DMS79 (cell line): ENCODE measurements at regions not wholly inside any gene's neighbourhood (a gene's known extent, or its start where the extent isn't known, plus 50 kb on each side); places are given as distances from the start of the nearest gene placed in this dataset.
"Not testable (repeated sequence)": the region's sequence is repeated elsewhere in the genome, so short reads cannot be mapped to it uniquely, and the experiment has no call there.

Source experiments
- DNase-seq: peaks from one replicate; lab custom pipeline; 2025; lab: John Stamatoyannopoulos, UW

DNA sequence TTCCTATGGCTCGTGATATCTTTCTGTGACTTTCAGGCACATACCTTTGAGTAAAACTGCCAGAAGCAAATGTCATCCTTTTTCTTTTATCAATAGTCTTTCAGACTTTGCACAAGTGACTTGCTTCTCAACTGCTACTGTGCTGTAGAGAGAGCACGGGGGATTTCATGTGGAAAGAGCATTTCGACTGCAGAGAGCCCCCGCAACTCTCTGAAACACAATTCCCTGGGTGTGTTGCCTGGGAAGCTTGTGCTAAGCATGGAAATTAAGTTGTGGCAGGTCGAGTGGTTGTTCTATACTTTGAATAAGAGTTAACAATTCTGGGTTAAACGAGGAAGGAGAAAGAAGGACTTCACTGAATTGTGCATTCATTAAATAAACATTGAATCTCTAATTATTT is 659.1 kb downstream of the TDRD15 start:
- no peak for DNase-seq

DNA sequence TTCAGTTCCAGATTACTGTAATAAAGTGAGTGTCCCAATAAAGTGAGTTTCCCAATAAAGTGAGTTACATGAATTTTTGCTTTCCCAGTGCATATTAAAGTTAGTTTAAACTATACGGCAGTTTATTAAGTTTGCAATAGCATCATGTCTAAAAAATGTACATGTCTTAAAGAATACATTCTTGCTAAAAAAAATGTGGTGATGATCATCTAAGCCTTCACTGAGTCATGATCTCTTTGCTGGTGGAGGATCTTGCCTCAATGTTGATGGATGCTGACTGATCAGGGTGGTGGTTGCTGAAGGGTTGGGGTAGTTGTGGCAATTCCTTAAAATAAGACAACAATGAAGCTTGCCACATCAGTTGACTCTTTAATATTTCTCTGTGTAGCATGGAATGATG is 664.2 kb downstream of the TDRD15 start:
- no peak for DNase-seq

DNA sequence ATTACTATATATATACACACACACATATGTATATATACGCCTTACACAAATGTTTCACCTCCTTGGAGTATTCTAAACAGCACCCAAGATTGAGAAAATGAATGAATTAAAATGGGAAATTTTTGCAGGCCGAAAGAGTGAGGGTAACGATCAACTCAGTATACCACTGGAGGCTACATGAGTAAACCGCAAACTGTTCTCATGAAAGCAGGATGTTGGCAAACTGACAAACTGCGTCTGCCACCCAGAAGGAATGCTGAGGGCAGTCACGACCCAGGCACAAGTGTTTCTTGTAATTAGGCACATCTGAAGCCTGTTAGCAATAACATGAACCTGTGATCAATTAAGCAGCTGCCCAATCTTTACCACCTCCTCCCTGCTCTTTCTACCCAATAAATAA is 666.5 kb downstream of the TDRD15 start:
- not testable (repeated sequence) for DNase-seq

DNA sequence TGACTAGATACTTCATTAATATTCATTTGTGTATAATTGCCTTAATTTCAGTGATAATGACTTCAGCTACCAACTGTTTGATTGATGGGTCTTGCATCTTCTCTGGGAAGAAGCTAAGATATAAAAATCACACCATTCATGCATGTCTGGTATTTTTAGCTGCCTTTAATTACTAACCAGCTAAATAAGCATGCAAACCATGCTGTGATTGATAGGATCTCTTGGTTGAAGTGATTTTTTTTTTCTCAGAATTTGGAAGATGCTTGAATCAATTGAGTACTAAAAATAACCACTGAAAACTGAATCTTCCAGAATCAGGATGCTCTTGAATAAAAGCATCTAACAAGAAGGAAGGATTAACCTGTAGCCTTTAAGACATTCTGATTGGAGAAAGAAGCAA is 668.8 kb downstream of the TDRD15 start:
- no peak for DNase-seq

DNA sequence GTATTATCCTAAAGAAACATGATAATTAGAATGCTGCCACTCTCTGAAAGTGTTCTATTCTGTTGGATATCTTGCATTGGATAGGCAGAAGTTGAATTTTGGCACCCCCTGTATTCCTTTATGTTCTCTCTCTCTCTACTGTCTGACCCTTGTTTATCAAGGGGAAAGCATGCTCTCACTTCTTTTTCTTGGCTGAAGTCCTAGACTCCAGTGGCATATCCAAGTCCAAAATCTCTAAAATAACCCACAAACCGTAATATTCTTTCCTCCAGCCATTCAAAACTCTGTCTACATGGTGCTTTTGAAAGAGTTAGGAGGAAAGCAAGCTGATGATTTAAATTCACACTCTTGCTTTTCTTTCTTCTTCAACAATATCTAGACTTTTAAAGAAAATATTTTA is 669.7 kb downstream of the TDRD15 start:
- no peak for DNase-seq

DNA sequence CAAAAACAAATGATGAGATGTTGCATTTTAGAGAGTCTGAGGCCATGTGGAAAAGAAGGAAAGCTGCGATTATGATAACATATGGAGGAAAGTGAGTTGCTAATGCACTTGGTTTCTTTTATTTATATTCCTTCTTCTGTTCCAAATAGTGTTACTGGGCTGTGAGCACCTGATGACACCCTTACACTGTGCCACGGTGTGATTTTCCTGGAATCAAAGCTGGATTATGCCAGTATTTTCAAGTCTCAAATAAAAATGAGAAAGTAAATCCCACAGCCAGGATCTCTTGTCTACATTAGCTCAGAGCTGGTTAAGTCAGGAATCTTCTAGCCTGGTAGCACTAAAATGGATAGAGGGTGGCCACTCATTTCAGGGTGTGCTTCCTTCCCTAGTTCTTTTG is 670.8 kb downstream of the TDRD15 start:
- no peak for DNase-seq

DNA sequence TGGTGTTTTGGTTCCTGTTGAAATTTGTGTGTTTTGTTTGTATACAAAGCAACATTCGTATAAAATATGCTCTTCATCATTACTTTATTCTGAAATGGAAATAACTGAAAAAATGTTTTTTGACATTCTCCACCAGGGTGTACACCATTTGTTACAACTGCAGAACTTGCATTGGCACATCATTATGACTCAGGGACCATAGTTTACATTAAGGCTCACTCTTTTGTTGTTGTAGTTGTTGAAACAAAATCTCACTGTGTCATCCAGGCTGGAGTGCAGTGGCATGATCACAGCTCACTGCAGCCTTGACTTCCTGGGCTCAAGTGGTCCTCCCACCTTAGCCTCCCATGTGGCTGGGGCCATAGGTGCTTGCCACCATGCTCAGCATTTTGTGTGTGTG is 676.6 kb downstream of the TDRD15 start:
- DNase-seq = no peak

DNA sequence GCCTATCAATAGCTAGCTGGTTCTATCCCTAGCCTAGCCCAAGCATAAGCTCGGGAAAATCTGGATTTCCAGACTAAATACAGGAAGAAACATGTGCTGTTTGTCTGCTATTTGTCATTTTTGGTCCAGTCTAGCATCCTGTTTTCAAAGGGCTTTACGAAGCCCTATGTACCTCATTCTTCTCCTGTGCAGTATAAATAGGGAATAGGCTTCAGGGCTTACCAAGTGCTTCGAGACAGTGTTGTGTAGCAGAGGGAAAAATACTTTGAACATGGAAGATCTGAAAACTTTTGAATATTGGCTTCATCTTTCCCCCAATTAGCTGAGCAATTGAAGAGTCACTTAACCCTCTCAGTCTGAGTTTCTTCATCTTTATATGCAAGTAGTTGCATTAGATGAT is 679.8 kb downstream of the TDRD15 start:
- no peak for DNase-seq

DNA sequence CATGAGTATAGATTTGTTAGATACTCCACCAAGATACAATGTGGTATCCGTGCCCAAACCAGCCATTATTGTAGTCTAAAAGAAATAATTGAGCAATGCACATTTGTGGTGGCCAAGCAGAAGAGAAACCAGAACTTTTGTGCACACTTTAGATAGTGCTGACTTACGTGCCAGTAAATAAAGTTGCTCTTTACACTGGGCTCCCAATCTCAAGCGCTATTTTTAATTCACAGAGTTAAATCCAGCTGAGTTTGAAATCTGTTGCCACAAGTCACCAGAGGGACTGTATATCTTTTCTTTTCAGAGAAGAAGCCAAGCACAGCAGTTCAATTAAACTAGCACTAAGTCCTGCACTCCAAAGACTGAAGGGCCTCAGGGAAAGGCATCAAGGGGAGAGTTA is 680.4 kb downstream of the TDRD15 start:
- DNase-seq = no peak

DNA sequence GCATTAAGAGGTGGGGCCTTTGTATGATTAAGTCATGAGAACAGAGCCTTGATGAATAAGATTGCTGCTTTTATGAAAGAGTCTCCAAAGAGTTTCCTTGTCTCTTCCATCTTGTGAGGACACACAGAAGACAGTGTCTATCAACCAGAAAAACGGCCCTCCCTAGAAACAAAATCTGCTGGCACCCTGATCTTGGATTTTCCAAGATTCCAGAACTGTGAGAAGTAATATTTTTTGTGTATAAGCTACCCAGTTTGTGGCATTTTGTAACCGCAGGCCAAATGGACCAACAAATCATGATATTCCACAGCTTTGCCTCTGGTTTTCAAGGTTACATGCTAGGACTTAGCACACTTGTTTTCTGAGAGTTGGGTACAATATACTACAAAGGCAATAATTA is 687.8 kb downstream of the TDRD15 start:
- no peak for DNase-seq

DNA sequence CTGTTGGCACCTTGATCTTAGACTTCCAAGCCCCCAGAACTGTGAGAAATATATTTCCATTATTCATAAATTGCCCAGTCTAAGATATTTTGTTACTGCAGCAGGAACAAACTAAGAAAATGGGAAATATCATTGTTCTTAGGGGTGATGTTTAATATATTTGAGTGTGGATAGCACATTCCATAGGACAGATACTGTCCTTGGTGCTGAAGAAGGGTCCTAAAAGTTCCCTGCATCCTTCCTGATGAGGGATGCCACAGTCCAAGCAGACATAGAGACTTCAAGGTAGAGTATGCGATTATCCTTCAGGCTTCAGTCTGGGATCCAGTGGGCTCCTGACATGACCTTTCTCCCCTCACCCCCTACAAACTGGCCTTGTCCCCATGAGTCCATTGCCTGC is 689.0 kb downstream of the TDRD15 start:
- no peak for DNase-seq

DNA sequence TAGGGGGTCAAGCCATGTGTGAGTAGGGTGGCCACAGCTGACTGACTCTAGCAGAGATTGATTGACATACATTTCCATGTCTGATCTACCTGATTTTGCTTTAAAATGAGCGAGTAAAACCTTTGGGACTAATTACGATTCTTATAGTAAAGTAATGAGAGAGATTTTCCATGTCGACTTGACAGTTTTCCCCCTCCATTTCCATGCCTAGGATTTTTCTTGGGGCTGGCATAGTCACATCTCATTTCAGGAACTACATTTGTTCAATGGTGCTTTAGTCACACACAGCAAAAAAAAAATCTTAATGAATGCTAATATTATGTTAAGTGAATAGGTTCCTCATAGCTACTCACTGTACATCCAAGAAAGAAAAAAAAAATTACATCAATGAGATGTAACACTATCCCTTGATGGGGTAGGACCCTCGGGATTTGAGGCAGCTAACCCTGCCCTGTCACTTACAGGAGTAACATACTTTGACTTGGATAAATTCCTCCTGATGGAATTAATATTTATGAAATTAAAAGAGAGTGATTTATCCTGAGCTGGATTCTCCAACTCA is 690.9 kb downstream of the TDRD15 start:
- DNase-seq = no peak

DNA sequence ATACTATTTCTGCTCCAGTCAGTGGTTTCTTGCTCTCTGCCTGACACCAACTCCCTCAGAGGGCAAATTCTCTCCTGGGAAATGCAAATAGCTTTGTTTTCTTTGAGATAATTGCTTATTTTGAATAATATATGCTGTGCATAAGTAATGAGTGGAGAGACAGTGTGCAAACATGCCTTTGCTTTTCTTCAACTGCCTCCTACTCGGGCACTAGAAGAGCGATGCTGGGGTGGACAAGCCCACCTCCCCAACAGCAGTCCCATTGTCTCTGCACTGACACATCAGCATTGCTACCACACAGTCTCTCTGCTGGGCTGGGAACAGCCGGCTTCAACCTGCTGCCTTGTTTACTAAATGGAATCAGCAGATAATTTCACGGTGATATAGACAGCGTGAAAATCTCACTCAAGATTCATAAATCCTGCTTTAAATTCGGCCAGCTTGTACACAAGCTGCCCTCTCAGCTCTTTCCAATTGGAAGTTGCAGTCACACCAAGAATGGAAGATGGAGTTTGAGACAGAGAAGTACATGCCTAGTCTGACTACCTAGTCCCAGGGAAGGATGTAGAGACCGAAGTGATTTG is 694.5 kb downstream of the TDRD15 start:
- no peak for DNase-seq

DNA sequence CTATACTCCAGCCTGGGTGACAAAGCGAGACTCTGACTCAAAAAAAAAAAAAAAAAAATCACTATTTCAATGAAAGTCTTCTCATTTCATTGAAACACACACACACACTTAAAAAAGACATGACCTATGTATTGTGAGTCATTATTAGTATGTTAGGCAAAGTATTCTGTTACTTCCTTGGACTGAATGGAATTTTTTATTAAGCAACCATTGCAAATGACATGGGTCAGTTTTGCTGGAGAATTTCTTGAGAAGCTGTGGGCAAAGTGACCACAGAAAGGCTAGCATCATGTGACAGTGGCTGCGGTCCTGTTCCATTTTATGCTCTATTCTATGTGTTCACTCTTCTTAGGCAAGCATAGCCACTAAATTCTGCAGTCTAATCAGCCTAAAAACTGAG is 695.7 kb downstream of the TDRD15 start:
- DNase-seq = no peak

DNA sequence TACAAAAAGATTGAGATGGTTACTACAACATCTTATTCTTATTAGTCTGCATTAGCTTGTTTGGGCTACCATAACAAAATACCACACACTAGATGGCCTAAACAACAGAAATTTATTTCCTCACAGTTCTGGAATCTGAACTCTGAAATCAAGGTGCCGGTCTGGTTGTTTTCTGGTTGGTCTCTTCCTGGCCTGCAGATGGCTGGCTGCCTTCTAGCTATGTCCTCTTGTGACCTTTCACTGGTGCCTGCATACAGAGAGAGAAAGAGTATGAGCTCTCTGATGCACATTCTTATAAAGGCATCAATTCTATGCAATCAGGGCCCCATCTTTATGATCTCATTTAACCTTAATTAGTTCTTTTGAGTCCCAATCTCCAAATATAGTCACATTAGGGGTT is 696.5 kb downstream of the TDRD15 start:
- DNase-seq = no peak

DNA sequence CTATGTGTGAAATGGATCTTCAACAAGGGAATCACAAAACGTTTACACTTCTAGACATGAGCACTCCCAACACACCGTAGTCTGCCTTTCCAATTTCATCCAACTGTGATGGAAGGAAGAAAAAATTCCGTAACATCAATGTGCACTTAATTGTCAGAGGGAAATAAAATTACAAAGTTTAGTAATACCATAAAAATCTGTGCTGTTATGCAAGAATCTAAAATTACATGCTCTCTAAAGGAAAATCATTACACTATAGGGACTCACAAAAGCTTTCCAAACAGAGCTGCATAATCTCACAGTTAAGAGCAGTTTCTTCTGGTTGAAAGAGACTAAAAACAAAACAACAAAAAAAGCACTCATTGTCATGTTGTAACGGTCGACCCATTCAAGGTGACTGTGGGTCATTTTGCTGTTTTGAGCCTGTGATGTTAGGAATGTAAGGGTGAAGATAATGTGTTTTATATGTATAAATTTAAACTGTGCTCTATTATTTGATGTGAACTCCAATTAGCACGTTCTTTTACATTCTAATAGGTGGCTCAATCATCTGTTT is 698.0 kb downstream of the TDRD15 start:
- no peak for DNase-seq

DNA sequence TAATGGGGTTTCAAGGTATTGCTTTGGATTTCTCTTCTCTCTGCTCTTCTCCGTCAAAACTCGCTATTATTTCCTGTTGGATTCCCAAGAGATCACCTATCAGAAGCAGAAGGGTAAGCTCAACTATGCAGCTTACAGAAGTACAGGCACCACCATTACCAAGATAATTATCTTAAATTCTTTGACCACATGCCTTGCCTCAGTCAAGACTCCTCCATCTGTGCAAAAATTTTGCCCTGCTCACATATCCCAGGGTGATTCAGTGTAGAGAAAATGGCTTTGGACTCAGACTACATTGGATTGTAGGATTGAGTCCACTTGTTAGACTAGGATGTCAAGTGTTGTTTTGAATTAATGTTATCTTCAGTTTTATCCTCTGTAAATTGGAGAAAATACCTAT is 698.7 kb downstream of the TDRD15 start:
- DNase-seq = no peak

DNA sequence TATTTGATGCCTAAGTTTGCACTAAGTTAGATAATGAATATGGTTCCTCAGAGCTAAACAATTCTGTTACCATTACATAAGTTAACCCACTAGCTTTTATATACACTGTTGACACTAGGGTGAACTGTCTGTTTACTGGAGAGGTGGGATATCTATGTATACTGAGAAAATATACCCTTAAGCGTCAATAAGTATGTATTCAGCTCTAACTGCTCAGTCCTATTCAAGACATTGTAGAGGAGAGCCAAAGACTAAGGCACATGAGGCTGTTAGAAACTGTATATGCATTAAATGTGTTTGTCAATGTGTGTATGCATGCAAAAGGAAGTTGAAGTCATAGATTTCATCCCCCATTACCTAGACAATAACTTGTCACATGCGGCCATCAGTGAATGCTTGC is 710.0 kb downstream of the TDRD15 start:
- no peak for DNase-seq

DNA sequence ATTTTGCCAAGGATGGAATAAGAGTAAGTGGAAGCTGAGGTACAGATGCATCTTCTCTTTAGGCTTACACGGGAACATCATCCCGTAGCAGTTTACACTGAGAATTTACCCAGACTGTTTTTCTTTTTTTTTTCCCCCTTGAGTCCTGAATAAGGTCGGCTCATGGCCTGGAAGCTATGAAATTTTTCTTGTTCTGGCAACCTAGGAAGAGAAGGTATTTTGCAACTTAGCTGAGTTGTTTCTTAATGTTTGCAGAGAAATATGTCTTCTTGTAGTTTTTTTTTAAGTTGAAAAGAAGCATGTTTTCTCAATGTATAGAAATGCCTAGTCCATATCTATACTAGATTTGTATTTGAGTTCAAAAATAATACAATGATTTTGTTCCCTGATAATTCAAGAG is 712.5 kb downstream of the TDRD15 start:
- DNase-seq = no peak

DNA sequence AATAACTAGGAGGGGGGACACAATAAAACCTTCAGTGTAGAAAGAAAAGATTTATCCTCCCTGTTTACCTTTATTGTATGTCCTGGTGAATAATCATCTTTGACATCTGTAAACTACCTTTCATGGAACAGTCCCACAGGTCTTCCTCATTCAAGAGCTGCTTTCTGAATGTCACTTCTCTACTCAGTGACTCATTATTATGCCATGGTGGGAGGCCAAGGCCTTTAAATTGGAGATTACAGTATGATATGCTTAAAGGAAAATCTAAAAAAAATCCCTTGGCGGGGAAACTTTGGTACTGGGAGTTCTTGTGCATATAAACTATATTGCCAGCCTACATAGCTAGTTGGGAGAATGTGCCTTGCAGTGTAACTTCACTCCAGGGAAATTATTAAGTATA is 713.0 kb downstream of the TDRD15 start:
- DNase-seq = no peak

DNA sequence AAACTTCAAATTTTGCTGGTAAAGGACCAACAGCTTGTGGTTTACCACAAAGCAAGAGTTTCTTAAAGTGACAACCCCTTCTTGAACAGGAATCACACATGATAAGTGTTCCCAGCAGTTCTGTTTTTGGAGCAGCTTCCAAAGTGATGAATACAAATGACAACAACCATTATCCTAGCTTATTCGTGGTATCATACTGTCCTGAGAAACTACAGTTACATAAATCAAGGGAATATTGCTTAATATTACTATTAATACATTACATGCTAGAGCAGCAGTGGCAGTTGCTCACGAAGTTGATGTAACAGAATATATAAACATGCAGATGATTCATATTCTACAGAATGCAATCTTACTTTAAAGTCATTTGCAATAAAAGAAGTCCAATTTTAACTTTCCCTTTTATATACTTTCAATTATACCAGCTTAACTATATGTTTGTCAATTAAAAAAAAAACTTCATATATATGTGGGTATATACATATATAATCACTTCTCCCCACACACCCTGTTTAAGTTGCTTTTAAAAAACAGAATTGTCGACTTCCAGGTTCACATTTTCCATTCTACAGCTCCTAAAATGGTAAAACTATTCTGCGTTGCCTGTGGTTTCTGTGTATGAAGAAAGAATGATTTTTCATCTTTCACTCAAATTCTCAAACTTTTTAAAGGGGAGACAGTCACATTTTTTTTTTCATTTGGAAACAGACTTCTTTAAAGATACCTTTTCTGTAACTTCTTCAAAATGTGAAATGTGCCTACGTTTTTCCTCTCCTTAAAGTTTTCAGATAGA is 713.6 kb downstream of the TDRD15 start:
- DNase-seq = no peak

DNA sequence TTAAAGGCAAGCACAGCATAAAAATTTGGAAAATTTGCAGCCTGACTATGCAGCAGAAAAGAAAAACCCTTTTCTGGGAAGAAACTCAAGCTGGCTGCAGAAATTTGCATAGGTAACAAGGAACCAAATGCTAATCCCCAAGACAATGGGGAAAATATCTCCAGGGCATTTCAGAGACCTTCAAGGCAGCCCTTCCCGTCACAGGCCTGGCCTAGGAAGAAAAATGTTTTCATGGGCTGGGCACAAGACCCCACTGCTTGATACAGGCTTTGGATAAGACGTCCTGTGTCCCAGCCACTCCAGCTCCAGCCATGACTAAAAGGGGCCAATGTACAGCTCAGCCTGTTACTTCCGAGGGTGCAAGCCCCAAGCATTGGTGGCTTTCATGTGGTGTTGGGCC is 717.6 kb downstream of the TDRD15 start:
- DNase-seq = no peak

DNA sequence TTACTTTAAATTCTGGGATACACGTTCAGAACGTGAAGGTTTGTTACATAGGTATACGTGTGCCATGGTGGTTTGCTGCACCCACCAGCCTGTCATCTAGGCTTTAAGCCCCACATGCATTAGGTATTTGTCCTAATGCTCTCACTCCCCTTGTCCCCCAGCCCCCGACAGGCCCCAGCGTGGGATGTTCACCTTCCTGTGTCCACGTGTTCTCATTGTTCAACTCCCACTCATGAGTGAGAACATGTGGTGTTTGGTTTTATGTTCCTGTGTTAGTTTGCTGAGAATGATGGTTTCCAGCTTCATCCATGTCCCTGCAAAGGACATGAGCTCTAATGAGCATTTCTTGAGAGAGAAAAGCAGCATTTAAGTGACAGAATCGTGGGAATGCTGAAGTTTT is 726.6 kb downstream of the TDRD15 start:
- not testable (repeated sequence) for DNase-seq
